Body of pancreas (tissue), 4 donors: ENCODE measurements at regions not wholly inside any gene's neighbourhood (a gene's known extent, or its start where the extent isn't known, plus 50 kb on each side); places are given as distances from the start of the nearest gene placed in this dataset.

ENCODE experiments used
- ATAC-seq: fragments of 150-250 bp; one replicate; pipeline ENCODE4 v1.9.1; 2016
- DNase-seq, 4 donors: peaks; one replicate each; pipeline ENCODE4 v3.0.0-alpha.2; 2019
- H3K27ac ChIP-seq, 4 donors: fragments of 200-600 bp; sonication (generic); 1 replicate in 3 of 4; 2 replicates in 1 of 4; pipeline versions ENCODE4 v1.5.1 to v1.6.1; 2016 to 2019; ENCODE audit warnings: mild to moderate bottlenecking in 1 of 4, mixed read lengths in 1 of 4, moderate library complexity in 1 of 4
- H3K27me3 ChIP-seq, 2 donors: fragments of 200-600 bp; sonication (generic); one replicate each; pipeline ENCODE4 v1.6.0; 2016; ENCODE audit warnings: mild to moderate bottlenecking in 1 of 2
- H3K36me3 ChIP-seq, 2 donors: fragments of 200-600 bp; sonication (generic); replicated peaks in 1 of 2; 2 replicates each; pipeline ENCODE4 v1.5.1; 2016; ENCODE audit warnings: low read depth in 2 of 2; ENCODE audit not compliant: insufficient read depth in 1 of 2
- H3K4me1 ChIP-seq: fragments of 200-600 bp; sonication (generic); one replicate; pipeline ENCODE4 v1.6.0; 2016
- H3K4me3 ChIP-seq, 2 donors: fragments of 200-600 bp; sonication (generic); 1 replicate in 1 of 2; 2 replicates in 1 of 2; pipeline ENCODE4 v1.5.1; 2016 to 2019
- H3K9me3 ChIP-seq, 3 donors: fragments of 200-600 bp; sonication (generic); 1 replicate in 2 of 3; 2 replicates in 1 of 3; pipeline ENCODE4 v1.5.1; 2016
- POLR2A ChIP-seq, 3 donors: fragments of 450-650 bp; IDR thresholded peaks; one replicate each; pipeline ENCODE4 v1.6.1; 2016; ENCODE audit warnings: antibody characterized with exemption in 3 of 3, mild to moderate bottlenecking in 2 of 3
- WGBS, 2 donors: methylation state at CpG; one replicate each; pipeline ENCODE4 v1.1.5; 2017; 5-methylcytosine and 5-hydroxymethylcytosine counted together
- intact Hi-C: fragments of 100-400 bp; cut with DNase I; formaldehyde crosslinking; loops from one replicate; pipeline ENCODE4 v1.15.1; 2023
- TF ChIP-seq, protein P1 (sequence below), 7 experiments: fragments of 450-650 bp in 4 of 7; fragments of 200-600 bp in 3 of 7; sonication (generic) in 3 of 7; IDR thresholded peaks; one replicate each; pipeline ENCODE4 v1.5.1; 2016 to 2019; ENCODE audit warnings: antibody characterized with exemption in 7 of 7

DNA sequence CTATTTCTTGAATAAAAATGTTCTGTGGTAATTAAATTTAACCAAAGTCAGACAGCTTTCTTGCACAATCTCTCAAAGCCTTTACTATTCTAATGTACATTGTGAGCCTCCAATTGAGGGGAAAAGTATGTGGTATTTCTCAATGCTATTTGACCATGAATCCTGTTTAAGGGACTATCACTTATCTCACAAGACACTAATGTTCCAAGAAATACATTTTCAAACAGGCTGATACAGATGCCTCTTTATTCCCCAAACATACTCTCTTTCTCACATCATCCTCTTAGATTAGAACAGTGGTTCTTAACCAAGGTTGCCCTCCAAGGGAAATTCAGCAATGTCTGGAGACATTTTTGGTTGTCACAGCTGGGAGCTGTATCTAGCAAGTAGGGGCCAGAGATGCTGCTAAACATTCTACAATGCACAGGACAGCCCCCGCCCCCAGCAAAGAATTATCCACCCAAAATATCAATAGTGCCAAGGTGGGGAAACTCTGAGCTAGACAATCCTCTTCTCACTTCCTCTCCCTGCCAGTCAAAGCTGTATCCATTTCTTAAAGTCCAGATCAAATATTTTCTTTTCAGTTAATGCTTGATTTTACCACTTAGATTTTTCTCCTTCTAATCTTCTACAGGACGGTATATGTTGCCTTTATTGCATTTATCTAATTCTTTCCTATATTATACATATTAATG, 129.2 kb upstream of the TRIM2 start:
- no peak overlapping the region for H3K4me3 ChIP-seq
- intact Hi-C loops, result no loop called here
- H3K36me3 ChIP-seq, result no peaks in the 10 kb centered on the region
- H3K4me1 ChIP-seq, result no peaks in the 10 kb centered on the region
- no peak overlapping the region for H3K27ac ChIP-seq
- no peaks in the 10 kb centered on the region for H3K9me3 ChIP-seq
- DNase-seq (no peak), ATAC-seq (no peak)
- 72 to 82% methylated on average over 2 of the region's 2 CpGs for WGBS, 2 donors
- no peaks in the 10 kb centered on the region for H3K27me3 ChIP-seq
- TF ChIP-seq, protein P1, sequence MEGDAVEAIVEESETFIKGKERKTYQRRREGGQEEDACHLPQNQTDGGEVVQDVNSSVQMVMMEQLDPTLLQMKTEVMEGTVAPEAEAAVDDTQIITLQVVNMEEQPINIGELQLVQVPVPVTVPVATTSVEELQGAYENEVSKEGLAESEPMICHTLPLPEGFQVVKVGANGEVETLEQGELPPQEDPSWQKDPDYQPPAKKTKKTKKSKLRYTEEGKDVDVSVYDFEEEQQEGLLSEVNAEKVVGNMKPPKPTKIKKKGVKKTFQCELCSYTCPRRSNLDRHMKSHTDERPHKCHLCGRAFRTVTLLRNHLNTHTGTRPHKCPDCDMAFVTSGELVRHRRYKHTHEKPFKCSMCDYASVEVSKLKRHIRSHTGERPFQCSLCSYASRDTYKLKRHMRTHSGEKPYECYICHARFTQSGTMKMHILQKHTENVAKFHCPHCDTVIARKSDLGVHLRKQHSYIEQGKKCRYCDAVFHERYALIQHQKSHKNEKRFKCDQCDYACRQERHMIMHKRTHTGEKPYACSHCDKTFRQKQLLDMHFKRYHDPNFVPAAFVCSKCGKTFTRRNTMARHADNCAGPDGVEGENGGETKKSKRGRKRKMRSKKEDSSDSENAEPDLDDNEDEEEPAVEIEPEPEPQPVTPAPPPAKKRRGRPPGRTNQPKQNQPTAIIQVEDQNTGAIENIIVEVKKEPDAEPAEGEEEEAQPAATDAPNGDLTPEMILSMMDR (IDR thresholded peaks at IDR 0.05), result no peak
- no peak for TF ChIP-seq POLR2A (IDR thresholded peaks at IDR 0.05)

DNA sequence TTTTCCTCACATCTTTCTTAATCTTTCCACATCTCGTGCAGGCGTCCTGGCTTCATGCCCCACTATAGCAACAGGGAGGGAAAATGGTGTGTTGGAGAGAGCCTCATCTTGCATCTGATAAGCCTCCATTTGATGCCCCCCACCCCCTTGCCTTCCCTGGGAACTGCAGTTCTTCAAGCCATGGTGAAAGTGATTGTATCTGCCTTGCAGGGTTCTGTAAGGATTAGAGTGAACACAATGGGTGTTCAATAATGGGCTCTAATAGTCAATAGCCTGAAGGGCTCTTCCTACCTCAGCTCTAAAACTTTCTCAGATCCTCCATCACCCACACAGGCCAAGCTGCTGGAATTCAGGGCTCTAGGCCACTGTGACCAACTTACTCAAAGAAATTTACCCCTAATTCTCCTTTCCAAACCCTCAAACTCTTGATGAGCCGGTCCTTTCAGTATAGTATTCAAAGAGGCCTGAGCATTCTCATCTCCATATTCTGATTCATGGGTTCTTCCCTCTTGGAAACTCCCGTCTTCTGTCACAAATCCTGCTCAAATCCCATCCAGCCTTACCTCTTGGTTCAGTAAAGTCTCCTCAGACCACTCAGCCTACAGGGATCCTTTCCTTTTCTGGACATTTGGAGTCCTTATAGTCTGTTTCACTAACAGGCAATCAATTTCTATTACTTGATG, 128.3 kb upstream of the TRIM2 start:
- no peaks in the 10 kb centered on the region for H3K9me3 ChIP-seq
- 75 to 80% methylated on average over 4 of the region's 4 CpGs for WGBS, 2 donors
- ATAC-seq (no peak), DNase-seq (no peak)
- H3K27me3 ChIP-seq, result no peaks in the 10 kb centered on the region
- TF ChIP-seq, protein P1 (IDR thresholded peaks at IDR 0.05), result no peak
- TF ChIP-seq POLR2A (IDR thresholded peaks at IDR 0.05), result no peak
- no peaks in the 10 kb centered on the region for H3K4me1 ChIP-seq
- no peak overlapping the region for H3K27ac ChIP-seq
- intact Hi-C loops, result no loop called here
- no peak overlapping the region for H3K4me3 ChIP-seq
- no peaks in the 10 kb centered on the region for H3K36me3 ChIP-seq

DNA sequence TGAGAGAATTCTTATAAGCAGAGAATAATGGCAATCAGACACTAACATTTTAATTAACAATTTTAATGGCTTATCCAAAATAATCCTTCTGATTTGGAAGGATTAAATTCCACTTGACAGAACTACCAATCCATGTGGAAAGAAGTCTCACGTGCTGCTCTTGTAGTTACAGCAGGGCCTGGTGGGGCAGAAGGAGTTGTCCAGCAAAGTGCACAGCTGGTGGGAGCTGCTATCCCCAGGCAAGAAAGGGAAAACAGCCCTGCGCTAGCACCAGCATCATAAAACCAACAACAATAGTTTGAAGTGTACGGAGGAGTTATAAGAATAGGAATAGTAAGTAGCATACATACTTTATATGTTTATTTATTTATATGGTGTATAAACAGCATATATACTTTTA, 127.4 kb upstream of the TRIM2 start:
- TF ChIP-seq POLR2A (IDR thresholded peaks at IDR 0.05), result no peak
- TF ChIP-seq, protein P1 (IDR thresholded peaks at IDR 0.05), result no peak
- Histone ChIP-seq H3K4me1 (no peaks in the 10 kb centered on the region), H3K27me3 (no peaks in the 10 kb centered on the region), H3K9me3 (no peaks in the 10 kb centered on the region), H3K36me3 (no peaks in the 10 kb centered on the region), H3K27ac (no peak overlapping the region), H3K4me3 (no peak overlapping the region)
- DNase-seq (no peak), ATAC-seq (no peak)
- WGBS, 2 donors, result 91 to 92% methylated on average over 3 of the region's 3 CpGs
- intact Hi-C loops, result no loop called here

DNA sequence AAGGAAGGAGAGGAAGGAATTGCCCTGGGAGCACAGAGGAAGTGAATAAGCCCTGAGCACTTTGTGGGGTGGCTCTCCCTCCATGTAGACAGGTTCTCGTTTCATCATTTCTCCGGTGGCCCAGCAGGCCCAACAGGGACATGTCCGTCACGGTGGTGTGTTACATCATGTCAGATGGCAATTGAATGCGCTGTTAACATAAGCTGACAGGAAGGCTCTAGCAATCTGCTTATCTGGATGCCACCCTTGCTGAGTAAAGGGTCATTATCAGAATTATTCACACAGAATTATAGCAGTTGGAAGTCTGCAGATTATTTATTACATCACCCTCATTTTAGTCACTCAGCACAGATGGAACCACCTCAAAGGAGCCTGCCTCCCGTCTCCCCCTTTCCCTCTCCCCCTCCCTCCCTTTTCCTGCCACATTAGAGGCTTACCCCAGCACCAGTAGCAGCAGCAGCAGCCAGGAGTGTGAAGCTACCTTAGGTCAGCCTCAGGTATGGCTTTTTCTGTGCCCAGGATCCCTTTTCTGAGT, 124.3 kb upstream of the TRIM2 start:
- ATAC-seq (no peak), DNase-seq (no peak)
- no peaks in the 10 kb centered on the region for H3K9me3 ChIP-seq
- 61 to 80% methylated on average over 6 of the region's 6 CpGs for WGBS, 2 donors
- H3K27ac ChIP-seq, result no peak overlapping the region
- intact Hi-C loops, result loop anchor here (5.0 kb wide), 2 partner anchors 47 to 233 kb away; no protein-coding TSS in a partner anchor
- H3K36me3 ChIP-seq, result no peaks in the 10 kb centered on the region
- no peaks in the 10 kb centered on the region for H3K27me3 ChIP-seq
- TF ChIP-seq POLR2A (IDR thresholded peaks at IDR 0.05), result no peak
- TF ChIP-seq, protein P1 (IDR thresholded peaks at IDR 0.05), result no peak
- peaks cover 4% of the 10 kb centered on the region for H3K4me1 ChIP-seq
- no peak overlapping the region for H3K4me3 ChIP-seq
